WTC11 (cell line): ENCODE measurements at regions not wholly inside any gene's neighbourhood (a gene's known extent, or its start where the extent isn't known, plus 50 kb on each side); places are given as distances from the start of the nearest gene placed in this dataset.

Experiments used
- ATAC-seq: fragments of 200-7000 bp; cut with Tn5 transposase; 2 replicates; pipeline ENCODE4 v1.10.0; 2021; ENCODE audit warnings: mild to moderate bottlenecking, moderate library complexity
- CTCF ChIA-PET: fragments of 300-600 bp; sonication (Branson Sonifier 250); formaldehyde crosslinking; loops from one replicate; lab custom pipeline; 2021; ENCODE audit warnings: antibody characterized with exemption; lab: Charles Lee
- POLR2A ChIA-PET: fragments of 350-600 bp; sonication (Branson Sonifier 250); formaldehyde crosslinking; loops from one replicate; lab custom pipeline; 2021; ENCODE audit warnings: antibody characterized with exemption; lab: Charles Lee
- DNase-seq: peaks from one replicate; pipeline ENCODE4 v3.0.0; 2021; ENCODE audit warnings: low spot score
- H3K27ac Mint-ChIP-seq: 2 replicates; pipeline ENCODE4 v1.8.0; 2021; ENCODE audit warnings: mixed read lengths
- H3K27me3 Mint-ChIP-seq: 2 replicates; pipeline ENCODE4 v1.8.0; 2021; ENCODE audit warnings: low read depth, mild to moderate bottlenecking, moderate library complexity, mixed read lengths
- H3K36me3 Mint-ChIP-seq: 2 replicates; pipeline ENCODE4 v1.8.0; 2021; ENCODE audit warnings: mixed read lengths
- H3K4me1 Mint-ChIP-seq: 2 replicates; pipeline ENCODE4 v1.8.0; 2022; ENCODE audit warnings: mixed read lengths
- H3K4me3 Mint-ChIP-seq: 2 replicates; pipeline ENCODE4 v1.8.0; 2021; ENCODE audit warnings: mild to moderate bottlenecking, moderate library complexity, mixed read lengths
- H3K9me3 Mint-ChIP-seq: 2 replicates; pipeline ENCODE4 v1.8.0; 2021; ENCODE audit warnings: mixed read lengths
- ATF2 ChIP-seq: sonication (generic); formaldehyde crosslinking; IDR thresholded peaks from 2 replicates; pipeline ENCODE4 v1.8.1; 2022; ENCODE audit warnings: low read depth, missing genetic modification reagents, borderline replicate concordance
- ATF3 ChIP-seq: sonication (generic); formaldehyde crosslinking; conservative IDR thresholded peaks from 2 replicates; pipeline ENCODE4 v1.8.1; 2022; ENCODE audit warnings: mild to moderate bottlenecking, missing genetic modification reagents
- CREB1 ChIP-seq: sonication (generic); formaldehyde crosslinking; IDR thresholded peaks from 2 replicates; pipeline ENCODE4 v1.8.0; 2023; ENCODE audit warnings: mild to moderate bottlenecking, missing genetic modification reagents
- CREM ChIP-seq: sonication (generic); formaldehyde crosslinking; IDR thresholded peaks from 2 replicates; pipeline ENCODE4 v1.8.1; 2022; ENCODE audit warnings: mild to moderate bottlenecking, missing genetic modification reagents, moderate library complexity
- ETV6 ChIP-seq: sonication (generic); formaldehyde crosslinking; IDR thresholded peaks from 2 replicates; pipeline ENCODE4 v1.8.1; 2022; ENCODE audit warnings: mild to moderate bottlenecking, missing genetic modification reagents
- GABPB1 ChIP-seq: sonication (generic); formaldehyde crosslinking; IDR thresholded peaks from 2 replicates; pipeline ENCODE4 v1.8.1; 2023; ENCODE audit warnings: mild to moderate bottlenecking, missing genetic modification reagents
- GRHL2 ChIP-seq: fragments of 250-450 bp; sonication (Bioruptor Pico); IDR thresholded peaks from 2 replicates; pipeline ENCODE4 v1.8.0; 2022; ENCODE audit warnings: mild to moderate bottlenecking, moderate library complexity; ENCODE audit not compliant: insufficient replicate concordance, severe bottlenecking
- MLX ChIP-seq: sonication (generic); formaldehyde crosslinking; IDR thresholded peaks from 2 replicates; pipeline ENCODE4 v1.8.1; 2023; ENCODE audit warnings: mild to moderate bottlenecking, missing genetic modification reagents, moderate library complexity
- MYBL2 ChIP-seq: sonication (generic); formaldehyde crosslinking; IDR thresholded peaks from 2 replicates; pipeline ENCODE4 v1.8.1; 2023; ENCODE audit warnings: mild to moderate bottlenecking, moderate library complexity, missing genetic modification reagents
- NFE2L1 ChIP-seq: sonication (generic); formaldehyde crosslinking; IDR thresholded peaks from 2 replicates; pipeline ENCODE4 v1.8.1; 2023; ENCODE audit warnings: missing genetic modification reagents
- NR2C2 ChIP-seq: sonication (generic); formaldehyde crosslinking; IDR thresholded peaks from 2 replicates; pipeline ENCODE4 v1.8.0; 2022; ENCODE audit warnings: mild to moderate bottlenecking, missing genetic modification reagents
- PRDM15 ChIP-seq: sonication (generic); formaldehyde crosslinking; IDR thresholded peaks from 2 replicates; pipeline ENCODE4 v1.8.0; 2022; ENCODE audit warnings: missing genetic modification reagents
- PREB ChIP-seq: sonication (generic); formaldehyde crosslinking; IDR thresholded peaks from 2 replicates; pipeline ENCODE4 v1.8.1; 2022; ENCODE audit warnings: mild to moderate bottlenecking, missing genetic modification reagents, moderate library complexity, borderline replicate concordance
- RORB ChIP-seq: fragments of 250-450 bp; sonication (Bioruptor Pico); IDR thresholded peaks from 2 replicates; pipeline ENCODE4 v1.9.0; 2021; ENCODE audit warnings: mild to moderate bottlenecking
- SMAD4 ChIP-seq: sonication (generic); formaldehyde crosslinking; IDR thresholded peaks from 2 replicates; pipeline ENCODE4 v1.8.0; 2022; ENCODE audit warnings: mild to moderate bottlenecking, missing genetic modification reagents
- SP1 ChIP-seq: sonication (generic); formaldehyde crosslinking; conservative IDR thresholded peaks from 2 replicates; pipeline ENCODE4 v1.8.1; 2022; ENCODE audit warnings: missing genetic modification reagents
- TP53 ChIP-seq: sonication (generic); formaldehyde crosslinking; IDR thresholded peaks from 2 replicates; pipeline ENCODE4 v1.8.1; 2023; ENCODE audit warnings: mild to moderate bottlenecking, missing genetic modification reagents
- ZNF138 ChIP-seq: sonication (generic); formaldehyde crosslinking; conservative IDR thresholded peaks from 2 replicates; pipeline ENCODE4 v1.8.1; 2022; ENCODE audit warnings: mild to moderate bottlenecking, moderate library complexity, missing genetic modification reagents
- ZNF317 ChIP-seq: sonication (generic); formaldehyde crosslinking; IDR thresholded peaks from 2 replicates; pipeline ENCODE4 v1.8.1; 2023; ENCODE audit warnings: low read depth, mild to moderate bottlenecking, moderate library complexity, missing genetic modification reagents, borderline replicate concordance
- ZNF396 ChIP-seq: fragments of 250-450 bp; sonication (Bioruptor Pico); IDR thresholded peaks from 2 replicates; pipeline ENCODE4 v1.8.0; 2021; ENCODE audit warnings: mild to moderate bottlenecking, moderate library complexity, borderline replicate concordance

- no peaks in the 10 kb centered on the region for H3K27me3 Mint-ChIP-seq
- no peaks in the 10 kb centered on the region for H3K36me3 Mint-ChIP-seq
- TF ChIP-seq PREB (CRISPR knock-in tag) (no peak), GRHL2 (no peak), CREB1 (CRISPR knock-in tag) (no peak), SP1 (CRISPR knock-in tag) (no peak), ZNF317 (no peak)
- ChIA-PET CTCF (interaction anchor here (1.1 to 1.5 kb wide), 3 partner anchors 9 to 376 kb away, joined by 3 to 6 read pairs (median 4); no protein-coding TSS in a partner anchor), POLR2A (no interaction called here)
- no peak for DNase-seq
- no peak overlapping the region for H3K4me3 Mint-ChIP-seq
- H3K4me1 Mint-ChIP-seq: no peaks in the 10 kb centered on the region
- peaks cover 7% of the 10 kb centered on the region for H3K9me3 Mint-ChIP-seq
- H3K27ac Mint-ChIP-seq: no peak overlapping the region
- ATAC-seq: no peak
Observed at GRCh38 chr9:89969156-89969675, 364.4 kb downstream of the GADD45G start.

- Mint-ChIP-seq H3K4me1 (no peaks in the 10 kb centered on the region), H3K36me3 (no peaks in the 10 kb centered on the region), H3K27me3 (no peaks in the 10 kb centered on the region), H3K9me3 (peaks cover 7% of the 10 kb centered on the region), H3K27ac (no peak overlapping the region), H3K4me3 (no peak overlapping the region)
- ChIA-PET CTCF (interaction anchor here (0.8 to 1.5 kb wide), 5 partner anchors 8 to 377 kb away, joined by 3 to 6 read pairs (median 3); no protein-coding TSS in a partner anchor), POLR2A (no interaction called here)
- DNase-seq (no peak), ATAC-seq (no peak)
- TF ChIP-seq ZNF396 (CRISPR knock-in tag) (no peak), ATF3 (no peak), GABPB1 (CRISPR knock-in tag) (no peak), RORB (no peak), ZNF317 (no peak), ETV6 (no peak), ZNF138 (no peak), TP53 (CRISPR knock-in tag) (no peak), SMAD4 (CRISPR knock-in tag) (no peak), MYBL2 (no peak), ATF2 (CRISPR knock-in tag) (no peak), NFE2L1 (no peak), MLX (no peak), NR2C2 (CRISPR knock-in tag) (no peak), PRDM15 (no peak), CREB1 (CRISPR knock-in tag) (no peak), CREM (CRISPR knock-in tag) (no peak), GRHL2 (no peak)
Observed at GRCh38 chr9:89969881-89970639, 365.2 kb downstream of the GADD45G start.
